NCI-H1417 treated with DMSO at 0.1 percent for 48 hours (cell line): ENCODE measurements at regions not wholly inside any gene's neighbourhood (a gene's known extent, or its start where the extent isn't known, plus 50 kb on each side); places are given as distances from the start of the nearest gene placed in this dataset.

Experiments
- DNase-seq: peaks from one replicate; lab custom pipeline; 2025; lab: John Stamatoyannopoulos, UW

GRCh38 chr13:109977212-109977968, 191.0 kb upstream of the IRS2 start:
- DNase-seq = no peak

GRCh38 chr13:109976206-109976997, 190.0 kb upstream of the IRS2 start:
- no peak for DNase-seq

GRCh38 chr13:109974354-109974753, 188.0 kb upstream of the IRS2 start:
- DNase-seq = no peak

- DNase-seq = no peak
Observed at GRCh38 chr13:109973279-109973678, 186.9 kb upstream of the IRS2 start.

GRCh38 chr13:109971456-109972090, 185.2 kb upstream of the IRS2 start:
- no peak for DNase-seq

DNA sequence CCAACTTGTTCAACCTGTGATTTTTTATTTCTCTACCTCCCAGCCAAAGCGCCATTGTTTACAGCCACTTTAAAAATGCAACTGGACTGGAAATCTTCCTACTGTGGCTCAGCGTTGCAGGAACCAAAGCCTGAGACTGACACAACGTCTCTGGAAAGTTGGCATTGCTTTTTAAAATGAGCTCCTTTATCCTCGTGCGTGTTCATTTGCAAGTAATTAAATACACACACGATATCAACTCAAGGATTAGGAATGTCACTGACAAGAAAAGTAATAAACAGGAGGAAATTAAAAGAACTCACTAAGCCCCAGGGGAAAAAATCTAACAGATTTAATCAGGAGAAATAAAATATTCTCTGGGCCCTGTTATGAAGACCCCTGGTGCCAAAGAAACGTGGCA, 184.6 kb upstream of the IRS2 start:
- no peak for DNase-seq

DNA sequence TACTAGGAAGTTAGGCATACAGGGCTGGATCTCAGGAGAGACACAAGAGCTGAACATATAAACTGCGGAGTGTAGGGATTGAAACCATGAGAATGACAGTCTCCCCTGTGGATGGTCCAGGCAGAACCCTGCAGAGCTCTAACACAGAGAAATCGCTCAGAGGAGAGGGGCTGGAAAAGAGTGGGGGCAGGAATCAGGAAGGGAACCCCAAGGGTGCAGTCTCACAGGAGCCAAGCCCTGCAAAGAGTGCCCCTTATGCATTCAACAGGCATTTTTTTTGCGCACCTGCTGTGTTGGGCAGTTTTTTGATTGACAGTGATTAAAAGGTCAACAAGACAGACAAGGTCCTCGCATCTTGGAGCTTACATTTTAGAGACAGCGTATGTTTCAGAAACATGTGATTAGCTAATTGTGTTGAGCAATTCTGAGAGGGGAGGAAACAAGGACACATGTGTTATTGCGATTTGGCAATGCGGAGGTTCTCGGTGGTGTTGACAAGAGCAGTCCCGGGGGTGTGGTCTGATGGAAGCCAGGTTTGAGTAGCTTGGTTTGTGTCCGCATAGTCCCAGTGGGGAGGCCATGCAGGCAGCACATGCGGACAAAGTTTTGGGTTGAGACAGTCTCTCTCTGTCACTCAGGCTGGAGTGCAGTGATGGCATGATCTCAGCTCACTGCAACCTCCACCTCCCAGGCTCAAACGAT, 182.6 kb upstream of the IRS2 start:
- DNase-seq = peak; percentile 36

DNA sequence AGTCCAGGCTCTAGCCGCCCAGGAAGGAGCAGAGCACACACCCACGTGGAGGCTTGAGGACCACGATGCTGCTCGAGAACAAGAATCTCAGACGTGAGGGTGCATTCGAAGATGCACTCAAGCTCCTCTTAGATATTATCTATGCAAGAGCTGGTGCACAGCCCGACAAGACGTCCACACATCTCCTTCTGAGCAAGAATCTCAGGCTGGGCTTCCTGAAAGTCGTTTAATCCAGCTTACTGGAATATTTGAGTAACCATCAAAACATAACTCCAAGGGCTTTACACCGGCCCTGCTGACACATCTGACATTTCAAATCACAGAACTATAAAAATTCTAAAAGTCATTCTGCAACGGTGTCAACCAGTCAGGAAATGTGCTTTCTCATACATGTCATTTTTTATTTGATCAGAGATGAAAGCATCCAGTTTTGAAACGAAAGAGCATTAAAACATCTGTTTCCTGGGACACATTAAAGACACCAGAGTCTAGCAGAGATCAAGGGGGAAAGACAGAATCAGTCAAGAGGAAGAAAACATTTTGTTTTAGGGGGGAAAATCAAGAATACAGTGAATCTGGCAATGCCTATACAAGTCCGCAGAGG, 177.7 kb upstream of the IRS2 start:
- DNase-seq = no peak

DNA sequence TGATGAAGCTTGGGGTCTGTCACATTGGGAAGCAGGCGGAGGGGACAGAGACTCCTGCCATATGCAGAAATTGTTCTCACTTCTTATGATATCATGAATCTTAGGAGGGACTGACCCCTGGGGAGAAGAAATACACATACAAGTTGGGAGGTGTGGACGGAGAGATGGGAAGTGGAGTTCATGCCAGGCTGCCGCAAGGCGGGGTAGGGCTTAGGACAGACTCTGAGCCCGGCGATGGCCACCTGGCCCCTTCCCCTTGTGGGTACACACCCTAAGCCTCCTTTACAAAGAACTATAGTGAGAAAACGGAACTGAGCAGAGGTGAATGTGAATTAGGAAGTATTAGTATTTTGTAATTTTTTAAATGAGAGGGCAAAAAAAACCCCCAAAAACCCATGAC, 177.0 kb upstream of the IRS2 start:
- no peak for DNase-seq

DNA sequence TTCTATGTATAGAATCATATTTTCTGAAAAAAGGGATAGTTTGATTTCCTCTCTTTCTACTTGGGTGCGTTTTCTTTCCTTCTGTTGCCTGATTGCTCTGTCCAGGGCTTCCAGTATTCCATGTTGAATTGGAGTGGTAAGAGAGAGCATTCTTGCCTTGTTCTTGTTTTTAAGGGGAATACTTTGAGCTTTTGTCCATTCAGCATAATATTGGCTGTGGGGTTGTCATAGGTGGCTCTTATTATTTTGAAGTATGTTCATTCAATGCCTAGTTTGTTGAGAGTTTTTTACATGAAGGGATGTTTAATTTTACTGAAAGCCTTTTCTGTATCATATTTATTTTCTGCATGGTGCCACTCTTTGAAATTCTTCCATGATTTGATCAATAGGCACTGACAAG, 173.5 kb upstream of the IRS2 start:
- DNase-seq = no peak

DNA sequence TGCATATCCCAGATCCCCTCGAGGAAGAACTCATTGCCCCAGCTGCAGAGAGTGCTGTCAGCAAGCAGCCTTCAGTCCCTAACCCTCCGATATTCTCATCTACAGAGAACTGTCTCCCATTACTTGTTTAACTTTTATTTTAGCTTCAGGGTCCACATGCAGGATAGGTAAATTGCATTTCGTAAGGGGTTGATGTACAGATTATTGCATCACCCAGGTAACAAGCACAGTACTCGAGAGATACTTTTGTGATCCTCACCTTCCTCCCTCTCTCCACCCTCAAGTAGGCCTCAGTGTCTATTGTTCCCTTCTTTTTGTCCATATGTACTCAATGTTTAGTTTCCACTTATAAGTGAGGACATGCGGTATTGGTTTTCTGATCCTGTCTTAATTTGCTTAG, 171.5 kb upstream of the IRS2 start:
- DNase-seq = no peak

DNA sequence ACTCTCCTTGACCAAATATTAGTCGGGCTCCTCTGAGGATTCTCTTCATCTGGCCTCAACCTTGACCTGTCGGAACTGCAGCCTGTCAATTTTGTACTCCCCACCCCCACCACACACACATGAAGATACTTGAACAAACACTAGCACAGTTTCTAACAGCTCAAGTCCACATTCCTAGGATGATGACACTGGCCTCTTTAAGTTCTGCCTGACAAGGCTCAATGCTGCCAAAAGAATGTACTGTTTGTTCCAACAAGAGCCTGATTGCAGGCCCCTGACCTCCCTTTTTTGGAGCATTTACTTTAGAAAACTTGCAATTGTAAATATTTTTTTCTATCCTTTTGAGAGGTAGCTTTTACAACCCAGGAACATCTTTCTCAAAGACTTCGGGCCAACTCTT, 169.2 kb upstream of the IRS2 start:
- DNase-seq = no peak

DNA sequence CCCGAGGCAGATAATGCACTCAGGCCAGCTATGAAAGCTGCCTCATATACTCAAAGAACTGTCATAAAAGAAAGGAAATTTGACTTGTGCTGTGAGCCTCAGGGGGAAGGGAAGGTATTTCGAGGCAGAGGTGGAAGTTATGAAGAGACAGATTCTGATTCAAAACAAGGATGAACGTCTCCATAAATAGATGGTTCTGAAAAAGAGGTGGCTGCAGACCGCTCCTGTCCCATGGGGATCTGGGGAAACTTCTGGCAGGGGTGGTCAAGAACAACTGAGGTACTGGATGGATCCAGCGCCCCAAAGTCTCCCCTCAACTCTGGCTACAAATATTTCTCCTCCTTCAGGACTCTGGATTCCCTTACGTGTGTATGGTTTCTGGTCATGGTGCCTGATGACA, 168.1 kb upstream of the IRS2 start:
- no peak for DNase-seq

GRCh38 chr13:109951491-109951890, 165.1 kb upstream of the IRS2 start:
- DNase-seq = no peak

DNA sequence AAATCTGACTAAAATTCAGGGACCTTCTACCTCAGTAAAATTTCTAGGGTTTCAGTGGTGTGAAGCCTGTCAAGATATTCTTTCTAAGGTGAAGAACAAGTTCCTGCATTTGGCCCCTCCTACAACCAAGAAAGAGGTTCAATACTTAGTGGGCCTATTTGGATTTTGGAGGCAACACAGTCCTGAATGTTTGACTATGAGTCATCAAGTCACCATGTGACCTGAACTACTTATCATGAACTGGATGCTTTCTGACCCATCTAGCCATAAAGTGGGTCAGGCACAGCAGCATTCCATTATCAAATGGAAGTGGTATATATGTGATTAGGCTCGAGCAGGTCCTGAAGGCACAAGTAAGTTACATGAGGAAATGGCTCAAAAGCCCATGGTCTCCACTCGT, 163.0 kb upstream of the IRS2 start:
- DNase-seq = no peak

- DNase-seq = no peak
Observed at GRCh38 chr13:109947006-109947405, 160.6 kb upstream of the IRS2 start.

- no peak for DNase-seq
Observed at GRCh38 chr13:109945206-109945960, 159.0 kb upstream of the IRS2 start.

DNA sequence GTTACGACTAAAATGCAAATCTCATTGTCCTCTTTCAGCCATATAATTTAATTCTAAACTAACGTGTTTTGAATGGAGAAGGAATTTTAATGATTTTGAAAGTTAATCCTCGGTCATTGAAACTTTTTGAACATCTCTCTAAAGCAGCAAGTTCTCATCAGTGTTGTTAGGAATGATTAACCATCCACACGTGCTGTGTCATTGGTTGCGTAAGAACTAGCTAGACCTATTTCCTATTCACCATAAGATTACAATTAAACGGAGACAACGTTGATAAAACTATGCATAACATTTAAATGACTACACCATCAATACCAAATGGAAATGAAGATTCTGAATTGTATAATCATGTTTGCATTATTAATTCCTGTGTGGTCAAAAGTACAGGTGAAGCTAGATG, 155.6 kb upstream of the IRS2 start:
- no peak for DNase-seq

GRCh38 chr13:109941221-109941620, 154.8 kb upstream of the IRS2 start:
- no peak for DNase-seq

GRCh38 chr13:109940637-109941036, 154.3 kb upstream of the IRS2 start:
- DNase-seq = no peak

- DNase-seq = no peak
Observed at GRCh38 chr13:109939838-109940237, 153.5 kb upstream of the IRS2 start.
